AG08395 (cell line): ENCODE measurements at regions not wholly inside any gene's neighbourhood (a gene's known extent, or its start where the extent isn't known, plus 50 kb on each side); places are given as distances from the start of the nearest gene placed in this dataset.
"Not testable (repeated sequence)": the region's sequence is repeated elsewhere in the genome, so short reads cannot be mapped to it uniquely, and the experiment has no call there.

Source experiments
- DNase-seq: peaks from one replicate; pipeline ENCODE4 v3.0.0; 2012; ENCODE audit warnings: mixed read lengths, low spot score

DNA sequence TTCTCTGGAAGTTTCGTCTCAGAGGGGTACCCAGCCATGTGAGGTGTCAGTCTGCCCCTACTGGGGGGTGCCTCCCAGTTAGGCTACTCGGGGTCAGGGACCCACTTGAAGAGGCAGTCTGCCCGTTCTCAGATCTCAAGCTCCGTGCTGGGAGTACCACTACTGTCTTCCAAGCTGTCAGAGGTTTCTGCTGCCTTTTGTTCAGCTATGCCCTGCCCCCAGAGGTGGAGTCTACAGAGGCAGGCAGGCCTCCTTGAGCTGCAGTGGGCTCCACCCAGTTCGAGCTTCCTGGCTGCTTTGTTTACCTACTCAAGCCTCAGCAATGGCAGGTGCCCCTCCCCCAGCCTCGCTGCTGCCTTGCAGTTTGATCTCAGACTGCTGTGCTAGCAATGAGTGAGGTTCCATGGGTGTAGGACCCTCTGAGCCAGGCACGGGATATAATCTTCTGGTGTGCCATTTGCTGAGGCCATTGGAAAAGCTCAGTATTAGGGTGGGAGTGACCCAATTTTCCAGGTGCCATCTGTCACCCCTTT, 71.0 kb upstream of the SH3GLB1 start:
- DNase-seq, result not testable (repeated sequence)

GRCh38 chr1:86633921-86634320, 70.5 kb upstream of the SH3GLB1 start:
- DNase-seq, result no peak

DNA sequence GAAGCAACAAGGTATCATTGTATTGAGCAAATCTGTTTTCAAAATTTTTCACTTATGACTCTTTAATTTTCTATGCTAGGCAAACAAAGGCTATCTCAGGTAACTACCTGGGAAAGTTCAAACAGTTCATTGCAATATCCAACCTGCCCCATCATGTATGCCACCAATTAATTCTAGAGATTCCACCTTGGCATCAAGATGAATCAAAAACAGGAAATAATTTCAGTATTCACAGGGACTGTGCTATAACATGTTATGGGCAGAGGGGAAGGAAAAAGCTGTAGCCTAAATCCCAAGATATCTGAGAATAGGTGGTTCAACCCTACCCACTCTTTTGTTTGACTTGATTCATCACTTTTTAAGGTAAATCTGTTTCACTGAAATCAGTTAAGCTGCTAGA, 67.5 kb upstream of the SH3GLB1 start:
- no peak for DNase-seq

DNA sequence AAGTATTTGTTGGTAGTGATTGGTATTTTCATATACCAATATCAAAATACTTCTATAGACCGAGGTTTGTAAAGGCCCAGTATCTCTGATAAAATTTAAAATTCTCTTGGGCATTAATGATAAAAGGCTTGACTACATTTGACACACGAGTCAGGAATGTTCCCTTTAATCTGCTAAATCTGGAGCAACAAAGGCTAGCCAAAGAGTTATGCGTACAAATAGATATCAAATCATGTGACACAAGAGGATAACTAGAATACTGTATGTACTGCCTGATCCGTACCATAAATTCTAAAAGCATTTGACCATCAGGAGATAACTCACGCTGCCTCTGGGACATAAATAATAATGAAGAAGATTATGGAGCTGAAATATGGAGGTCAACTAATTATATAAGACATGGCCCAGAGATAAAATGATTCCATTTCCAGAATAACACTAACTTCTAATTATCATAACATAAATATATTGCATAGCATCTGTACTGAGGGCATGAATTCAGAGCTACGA, 64.2 kb upstream of the SH3GLB1 start:
- no peak for DNase-seq

DNA sequence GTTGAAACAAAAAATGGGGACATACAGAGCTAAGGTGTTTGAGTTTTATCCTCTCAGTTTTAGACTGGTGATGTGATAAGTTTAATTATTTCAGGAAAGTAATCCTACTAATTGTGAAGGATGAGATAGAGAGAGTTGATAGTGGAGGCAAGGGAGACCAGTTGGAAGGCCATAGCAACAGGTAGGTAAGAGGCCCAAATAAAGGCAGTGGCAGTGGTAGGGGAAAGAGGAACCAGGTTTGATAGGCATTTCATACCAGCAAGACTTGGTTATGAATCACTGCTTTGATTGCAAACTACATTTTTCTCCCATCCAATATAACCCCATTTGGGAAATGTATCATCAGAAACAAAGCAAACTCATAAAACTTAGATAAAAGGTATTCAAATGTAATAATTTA, 63.1 kb upstream of the SH3GLB1 start:
- no peak for DNase-seq

GRCh38 chr1:86644655-86645054, 59.7 kb upstream of the SH3GLB1 start:
- not testable (repeated sequence) for DNase-seq

DNA sequence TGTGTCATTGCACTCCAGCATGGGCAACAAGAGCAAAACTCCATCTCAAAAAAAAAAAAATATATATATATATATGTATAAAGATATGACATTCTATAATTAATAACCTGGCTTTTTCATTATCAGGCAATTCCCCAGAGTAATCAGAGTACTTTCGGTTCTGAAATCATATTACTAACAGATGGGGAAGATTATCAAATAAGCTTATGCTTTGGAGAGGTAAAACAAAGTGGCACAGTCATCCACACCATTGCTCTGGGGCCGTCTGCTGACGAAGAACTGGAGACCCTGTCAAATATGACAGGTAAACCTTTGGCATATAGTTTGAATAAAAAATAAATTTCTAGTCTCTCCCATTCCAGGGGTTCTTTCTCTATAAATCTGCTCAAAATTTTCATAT, 58.5 kb upstream of the SH3GLB1 start:
- DNase-seq, result no peak

GRCh38 chr1:86646256-86646655, 58.1 kb upstream of the SH3GLB1 start:
- no peak for DNase-seq

DNA sequence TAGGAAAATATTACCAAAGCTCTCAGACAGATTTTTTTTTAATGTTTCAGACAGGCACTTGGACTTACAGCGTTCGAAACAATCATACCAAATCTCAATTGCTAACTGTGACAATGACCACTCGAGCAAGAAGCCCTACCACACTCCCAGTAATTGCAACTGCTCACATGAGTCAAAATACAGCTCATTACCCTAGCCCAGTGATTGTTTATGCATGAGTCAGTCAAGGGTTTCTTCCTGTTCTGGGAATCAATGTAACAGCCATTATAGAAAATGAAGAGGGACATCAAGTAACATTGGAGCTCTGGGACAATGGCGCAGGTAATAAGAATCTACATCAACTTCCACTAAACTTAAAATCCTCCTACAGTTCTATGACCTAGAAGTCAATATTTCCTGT, 56.1 kb upstream of the SH3GLB1 start:
- DNase-seq, result peak; percentile 76

DNA sequence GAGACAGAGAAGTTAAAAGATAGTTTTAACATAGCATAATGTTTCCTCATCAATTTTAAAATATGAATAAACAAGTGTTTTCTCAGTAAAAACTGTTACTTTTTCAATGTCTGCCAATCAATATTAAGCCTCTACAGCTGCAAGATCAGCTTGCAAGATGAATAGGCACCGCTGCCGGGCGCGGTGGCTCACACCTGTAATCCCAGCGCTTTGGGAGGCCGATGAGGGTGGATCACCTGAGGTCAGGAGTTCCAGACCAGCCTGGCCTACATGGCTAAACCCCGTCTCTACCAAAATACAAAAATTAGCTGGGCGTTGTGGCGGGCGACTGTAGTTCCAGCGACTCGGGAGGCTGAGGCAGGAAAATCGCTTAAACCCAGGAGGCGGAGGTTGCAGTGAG, 54.8 kb upstream of the SH3GLB1 start:
- DNase-seq, result no peak

GRCh38 chr1:86650065-86650464, 54.3 kb upstream of the SH3GLB1 start:
- DNase-seq, result no peak
